RWPE1 (cell line): ENCODE measurements at regions not wholly inside any gene's neighbourhood (a gene's known extent, or its start where the extent isn't known, plus 50 kb on each side); places are given as distances from the start of the nearest gene placed in this dataset.

Experiments used
- CTCF ChIA-PET: fragments of 350-600 bp; sonication (Branson Sonifier 250); formaldehyde crosslinking; extraction: SDS; loops from one replicate; lab custom pipeline; 2021; lab: Yijun Ruan, JAX
- POLR2A ChIA-PET: fragments of 400-600 bp; formaldehyde crosslinking; extraction: SDS; loops from one replicate; lab custom pipeline; 2020; ENCODE audit warnings: antibody characterized with exemption; ENCODE audit not compliant: low non-redundant PET; lab: Yijun Ruan, JAX
- DNase-seq: peaks from one replicate; pipeline ENCODE4 v3.0.0; 2012; ENCODE audit warnings: low spot score
- H3K27ac ChIP-seq: fragments of 450-650 bp; 2 replicates; pipeline ENCODE4 v1.5.1; 2017
- TF ChIP-seq, protein P1 (sequence below): fragments of 450-650 bp; conservative IDR thresholded peaks from 2 replicates; pipeline ENCODE4 v1.5.1; 2017; ENCODE audit warnings: low read depth, mild to moderate bottlenecking

DNA sequence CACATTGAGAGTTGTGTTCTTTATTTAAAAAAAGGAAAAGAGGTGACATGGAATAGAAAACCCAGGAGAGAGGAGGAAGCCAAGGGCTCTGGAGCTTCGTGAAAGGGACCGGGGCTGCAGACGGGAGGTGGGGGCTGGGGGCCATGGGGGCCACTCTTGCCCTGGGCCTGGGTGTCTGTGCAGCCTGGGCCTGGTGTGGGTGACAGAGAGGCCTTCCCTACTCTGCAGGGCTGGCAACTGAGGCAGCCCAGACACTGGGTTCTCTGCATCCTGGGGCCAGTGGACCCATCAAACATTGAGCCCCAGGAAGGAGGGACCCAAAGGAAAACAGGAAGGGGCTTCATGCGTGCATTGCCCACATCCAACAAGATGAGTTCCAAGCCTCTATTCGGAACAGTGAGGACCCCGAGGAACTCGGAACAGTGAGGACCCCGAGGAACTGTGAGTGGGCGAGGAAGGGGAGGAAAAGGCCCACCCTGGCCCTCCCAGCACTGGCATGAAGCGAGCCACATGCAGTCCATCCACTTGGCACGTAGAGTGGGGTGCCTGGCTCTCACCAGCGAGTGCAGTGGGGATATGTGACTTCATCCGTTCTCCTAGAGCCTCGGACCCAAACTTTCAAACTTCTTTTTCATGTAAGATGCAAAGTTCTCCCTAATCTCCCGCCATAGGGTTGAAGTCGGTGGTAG is 1121.6 kb downstream of the BRD1 start:
- POLR2A ChIA-PET, result no interaction called here
- DNase-seq, result no peak
- CTCF ChIA-PET, result no interaction called here
- TF ChIP-seq, protein P1, sequence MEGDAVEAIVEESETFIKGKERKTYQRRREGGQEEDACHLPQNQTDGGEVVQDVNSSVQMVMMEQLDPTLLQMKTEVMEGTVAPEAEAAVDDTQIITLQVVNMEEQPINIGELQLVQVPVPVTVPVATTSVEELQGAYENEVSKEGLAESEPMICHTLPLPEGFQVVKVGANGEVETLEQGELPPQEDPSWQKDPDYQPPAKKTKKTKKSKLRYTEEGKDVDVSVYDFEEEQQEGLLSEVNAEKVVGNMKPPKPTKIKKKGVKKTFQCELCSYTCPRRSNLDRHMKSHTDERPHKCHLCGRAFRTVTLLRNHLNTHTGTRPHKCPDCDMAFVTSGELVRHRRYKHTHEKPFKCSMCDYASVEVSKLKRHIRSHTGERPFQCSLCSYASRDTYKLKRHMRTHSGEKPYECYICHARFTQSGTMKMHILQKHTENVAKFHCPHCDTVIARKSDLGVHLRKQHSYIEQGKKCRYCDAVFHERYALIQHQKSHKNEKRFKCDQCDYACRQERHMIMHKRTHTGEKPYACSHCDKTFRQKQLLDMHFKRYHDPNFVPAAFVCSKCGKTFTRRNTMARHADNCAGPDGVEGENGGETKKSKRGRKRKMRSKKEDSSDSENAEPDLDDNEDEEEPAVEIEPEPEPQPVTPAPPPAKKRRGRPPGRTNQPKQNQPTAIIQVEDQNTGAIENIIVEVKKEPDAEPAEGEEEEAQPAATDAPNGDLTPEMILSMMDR, result no peak
- H3K27ac ChIP-seq, result no peak overlapping the region

GRCh38 chr22:48705159-48705916 is 1122.3 kb downstream of the BRD1 start:
- no peak for DNase-seq
- H3K27ac ChIP-seq, result no peak overlapping the region
- TF ChIP-seq, protein P1, result no peak
- ChIA-PET CTCF (no interaction called here), POLR2A (no interaction called here)

GRCh38 chr22:48704335-48704734 is 1123.3 kb downstream of the BRD1 start:
- H3K27ac ChIP-seq, result no peak overlapping the region
- no peak for DNase-seq
- ChIA-PET POLR2A (no interaction called here), CTCF (no interaction called here)
- TF ChIP-seq, protein P1, result no peak

DNA sequence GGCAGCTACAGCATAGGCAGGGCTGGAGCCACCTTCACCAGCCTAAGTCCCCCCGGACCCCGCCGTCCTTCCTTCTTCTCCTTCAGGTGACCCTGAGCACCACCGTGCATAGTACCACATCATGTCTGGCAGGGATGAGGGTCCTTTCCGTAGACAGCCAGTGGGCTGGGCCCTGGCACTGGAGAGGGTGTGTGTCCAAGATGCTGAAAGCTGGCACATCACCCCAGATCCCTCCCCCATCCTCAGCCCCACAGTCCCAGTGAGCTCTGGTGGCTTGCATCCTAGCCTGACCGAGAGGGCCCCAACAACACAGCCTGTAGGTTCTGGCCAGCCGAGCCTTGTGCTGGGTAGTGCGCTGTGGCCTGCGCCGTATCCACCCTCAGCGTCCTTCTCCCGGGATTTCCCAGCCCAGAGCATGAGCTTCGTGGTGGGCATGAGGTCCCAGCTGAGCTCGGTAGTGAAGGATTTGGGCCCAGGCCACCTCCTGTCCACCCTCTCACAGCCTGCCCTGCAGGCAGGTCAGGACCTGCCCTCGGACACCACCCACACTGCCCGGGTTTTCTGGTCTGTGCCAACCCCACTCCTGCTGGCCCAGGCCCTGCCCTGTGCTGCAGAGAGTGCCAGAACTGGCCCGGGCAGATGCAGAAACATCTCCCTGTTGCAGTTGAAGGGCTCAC is 1124.3 kb downstream of the BRD1 start:
- H3K27ac ChIP-seq, result no peak overlapping the region
- TF ChIP-seq, protein P1, result no peak
- CTCF ChIA-PET, result no interaction called here
- no peak for DNase-seq
- POLR2A ChIA-PET, result no interaction called here

- no peak overlapping the region for H3K27ac ChIP-seq
- POLR2A ChIA-PET, result no interaction called here
- TF ChIP-seq, protein P1, result no peak
- DNase-seq, result no peak
- CTCF ChIA-PET, result no interaction called here
These were observed 1125.0 kb downstream of the BRD1 start for GRCh38 chr22:48702573-48703264.
